Fibroblast of pulmonary artery (primary cell): ENCODE measurements at regions not wholly inside any gene's neighbourhood (a gene's known extent, or its start where the extent isn't known, plus 50 kb on each side); places are given as distances from the start of the nearest gene placed in this dataset.
"Not testable (repeated sequence)": the region's sequence is repeated elsewhere in the genome, so short reads cannot be mapped to it uniquely, and the experiment has no call there.

ENCODE experiments used
- DNase-seq: peaks from one replicate; pipeline ENCODE4 v3.0.0-alpha.2; 2010; ENCODE audit warnings: low read depth
- H3K4me3 ChIP-seq: replicated peaks from 2 replicates; pipeline ENCODE4 v1.5.1; 2011; ENCODE audit warnings: low read depth, mild to moderate bottlenecking, control low read depth, low read length, moderate library complexity
- CTCF ChIP-seq: IDR thresholded peaks from 2 replicates; pipeline ENCODE4 v1.5.1; 2011; ENCODE audit warnings: mild to moderate bottlenecking, control low read depth, low read length, inconsistent platforms; ENCODE audit errors: missing control alignments

- TF ChIP-seq CTCF, result no peak
- no peak overlapping the region for H3K4me3 ChIP-seq
- no peak for DNase-seq
These were observed 657.7 kb downstream of the ETNK1 start for GRCh38 chr12:23282701-23283100.

GRCh38 chr12:23285764-23286530 lies 661.0 kb downstream of the ETNK1 start:
- not testable (repeated sequence) for H3K4me3 ChIP-seq, DNase-seq

- TF ChIP-seq CTCF, result no peak
- DNase-seq, result no peak
- H3K4me3 ChIP-seq, result no peak overlapping the region
These were observed 658.7 kb downstream of the SOX5 start for GRCh38 chr12:23290627-23291330.

- no peak for TF ChIP-seq CTCF
- H3K4me3 ChIP-seq, result no peak overlapping the region
- DNase-seq, result no peak
These were observed 646.2 kb downstream of the SOX5 start for GRCh38 chr12:23303220-23303619.

GRCh38 chr12:23303821-23304220 lies 645.6 kb downstream of the SOX5 start:
- no peak for TF ChIP-seq CTCF
- no peak for DNase-seq
- H3K4me3 ChIP-seq, result no peak overlapping the region

GRCh38 chr12:23333938-23334337 lies 615.5 kb downstream of the SOX5 start:
- no peak for TF ChIP-seq CTCF
- no peak for DNase-seq
- no peak overlapping the region for H3K4me3 ChIP-seq

GRCh38 chr12:23335593-23335992 lies 613.9 kb downstream of the SOX5 start:
- no peak overlapping the region for H3K4me3 ChIP-seq
- TF ChIP-seq CTCF, result no peak
- DNase-seq, result no peak
